Stimulated activated CD4-positive, alpha-beta T cell treated with anti-CD3 and anti-CD28 coated beads, Interleukin-2, amount 100 ng/mL, for 48 hours (primary cell): ENCODE measurements at regions not wholly inside any gene's neighbourhood (a gene's known extent, or its start where the extent isn't known, plus 50 kb on each side); places are given as distances from the start of the nearest gene placed in this dataset.
"Not testable (repeated sequence)": the region's sequence is repeated elsewhere in the genome, so short reads cannot be mapped to it uniquely, and the experiment has no call there.

Source experiments
- DNase-seq, 2 donors: peaks; one replicate each; pipeline ENCODE4 v3.0.0-alpha.2; 2020

- no peak for DNase-seq
These were observed 195.1 kb upstream of the NR5A2 start for GRCh38 chr1:199832451-199832850.

GRCh38 chr1:199834711-199835110, 192.8 kb upstream of the NR5A2 start:
- DNase-seq: no peak

- no peak for DNase-seq
These were observed 191.1 kb upstream of the NR5A2 start for GRCh38 chr1:199836430-199836829.

- no peak for DNase-seq
These were observed 190.2 kb upstream of the NR5A2 start for GRCh38 chr1:199837321-199837720.

GRCh38 chr1:199839608-199840007, 187.9 kb upstream of the NR5A2 start:
- not testable (repeated sequence) for DNase-seq

- DNase-seq: not testable (repeated sequence)
These were observed 184.4 kb upstream of the NR5A2 start for GRCh38 chr1:199843096-199843495.

- DNase-seq: no peak
These were observed 183.6 kb upstream of the NR5A2 start for GRCh38 chr1:199843861-199844260.

- DNase-seq: no peak
These were observed 180.5 kb upstream of the NR5A2 start for GRCh38 chr1:199847021-199847420.

- DNase-seq: no peak
These were observed 175.9 kb upstream of the NR5A2 start for GRCh38 chr1:199851439-199852140.

GRCh38 chr1:199854686-199855321, 172.7 kb upstream of the NR5A2 start:
- no peak for DNase-seq

- no peak for DNase-seq
These were observed 171.9 kb upstream of the NR5A2 start for GRCh38 chr1:199855580-199855979.

GRCh38 chr1:199856216-199856780, 171.2 kb upstream of the NR5A2 start:
- no peak for DNase-seq

GRCh38 chr1:199857108-199857507, 170.4 kb upstream of the NR5A2 start:
- no peak for DNase-seq

GRCh38 chr1:199857516-199857915, 170.0 kb upstream of the NR5A2 start:
- no peak for DNase-seq

GRCh38 chr1:199858171-199858570, 169.3 kb upstream of the NR5A2 start:
- DNase-seq: no peak

GRCh38 chr1:199858856-199859255, 168.7 kb upstream of the NR5A2 start:
- no peak for DNase-seq

GRCh38 chr1:199859491-199859933, 168.0 kb upstream of the NR5A2 start:
- no peak for DNase-seq

GRCh38 chr1:199861020-199861795, 166.3 kb upstream of the NR5A2 start:
- no peak for DNase-seq

GRCh38 chr1:199862047-199862446, 165.5 kb upstream of the NR5A2 start:
- no peak for DNase-seq

- DNase-seq: no peak
These were observed 161.3 kb upstream of the NR5A2 start for GRCh38 chr1:199866210-199866617.

GRCh38 chr1:199867601-199868000, 159.9 kb upstream of the NR5A2 start:
- DNase-seq: no peak

- no peak for DNase-seq
These were observed 158.7 kb upstream of the NR5A2 start for GRCh38 chr1:199868777-199869176.

GRCh38 chr1:199875337-199875736, 152.2 kb upstream of the NR5A2 start:
- no peak for DNase-seq

GRCh38 chr1:199875856-199876255, 151.7 kb upstream of the NR5A2 start:
- DNase-seq: no peak
